Psoas muscle (tissue), 7 donors: ENCODE measurements at regions not wholly inside any gene's neighbourhood (a gene's known extent, or its start where the extent isn't known, plus 50 kb on each side); places are given as distances from the start of the nearest gene placed in this dataset.

Source experiments
- ATAC-seq, 4 donors: fragments of 200-7000 bp; cut with Tn5 transposase; one replicate each; pipeline ENCODE4 v1.9.1; 2020; ENCODE audit warnings: moderate library complexity in 3 of 4, mild to moderate bottlenecking in 2 of 4
- DNase-seq, 2 donors: peaks; one replicate each; pipeline ENCODE4 v3.0.0-alpha.2; 2020
- H3K27ac ChIP-seq: fragments of 200-600 bp; one replicate; pipeline ENCODE4 v1.8.0; 2022
- H3K27me3 ChIP-seq, 3 donors: fragments of 200-600 bp in 1 of 3; one replicate each; pipeline versions ENCODE4 v1.6.1 to v1.8.0; 2013 to 2022; ENCODE audit warnings: low read length in 2 of 3, mild to moderate bottlenecking in 2 of 3, moderate library complexity in 1 of 3; ENCODE audit not compliant: insufficient read depth in 3 of 3
- H3K36me3 ChIP-seq, 2 donors: fragments of 200-600 bp in 1 of 2; one replicate each; pipeline versions ENCODE4 v1.6.1 to v1.8.0; 2013 to 2022; ENCODE audit warnings: low read depth in 1 of 2, mild to moderate bottlenecking in 1 of 2, moderate library complexity in 1 of 2; ENCODE audit not compliant: insufficient read depth in 1 of 2
- H3K4me1 ChIP-seq: fragments of 200-600 bp; one replicate; pipeline ENCODE4 v1.8.0; 2022
- H3K4me3 ChIP-seq: fragments of 200-600 bp; one replicate; pipeline ENCODE4 v1.8.0; 2022; ENCODE audit warnings: mild to moderate bottlenecking
- H3K9me3 ChIP-seq: fragments of 200-600 bp; one replicate; pipeline ENCODE4 v1.8.0; 2022
- WGBS, 3 donors: extraction: QIAGEN DNeasy Blood & Tissue Kit; methylation state at CpG; one replicate each; pipeline versions ENCODE4 v1.1.6 to v1.1.7; 2013; 5-methylcytosine and 5-hydroxymethylcytosine counted together
- intact Hi-C, 2 donors: fragments of 100-400 bp; cut with DNase I; formaldehyde crosslinking; loops; one replicate each; pipeline versions ENCODE4 v1.11.0 to v1.14.2; 2022
- TF ChIP-seq, protein P1 (sequence below): fragments of 200-600 bp; IDR thresholded peaks from one replicate; pipeline ENCODE4 v1.8.0; 2022; ENCODE audit warnings: antibody characterized with exemption
- donor health status: healthy with polysubstance abuse.
- donor health status: DM: no; HTN: no; CAD: no; lungs with moderate emphysema.
- donor health status: Bipolar disorder and iron deficiency.
- donor health status: healthy.
- donor health status: DM: yes; HTN: yes; CAD: no.
- donor health status: DM: no; HTN: no; CAD: no.
- donor health status: DM: yes; HTN: yes; CAD: no.

- no peak overlapping the region for H3K27ac ChIP-seq
- TF ChIP-seq, protein P1, sequence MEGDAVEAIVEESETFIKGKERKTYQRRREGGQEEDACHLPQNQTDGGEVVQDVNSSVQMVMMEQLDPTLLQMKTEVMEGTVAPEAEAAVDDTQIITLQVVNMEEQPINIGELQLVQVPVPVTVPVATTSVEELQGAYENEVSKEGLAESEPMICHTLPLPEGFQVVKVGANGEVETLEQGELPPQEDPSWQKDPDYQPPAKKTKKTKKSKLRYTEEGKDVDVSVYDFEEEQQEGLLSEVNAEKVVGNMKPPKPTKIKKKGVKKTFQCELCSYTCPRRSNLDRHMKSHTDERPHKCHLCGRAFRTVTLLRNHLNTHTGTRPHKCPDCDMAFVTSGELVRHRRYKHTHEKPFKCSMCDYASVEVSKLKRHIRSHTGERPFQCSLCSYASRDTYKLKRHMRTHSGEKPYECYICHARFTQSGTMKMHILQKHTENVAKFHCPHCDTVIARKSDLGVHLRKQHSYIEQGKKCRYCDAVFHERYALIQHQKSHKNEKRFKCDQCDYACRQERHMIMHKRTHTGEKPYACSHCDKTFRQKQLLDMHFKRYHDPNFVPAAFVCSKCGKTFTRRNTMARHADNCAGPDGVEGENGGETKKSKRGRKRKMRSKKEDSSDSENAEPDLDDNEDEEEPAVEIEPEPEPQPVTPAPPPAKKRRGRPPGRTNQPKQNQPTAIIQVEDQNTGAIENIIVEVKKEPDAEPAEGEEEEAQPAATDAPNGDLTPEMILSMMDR = no peak
- H3K9me3 ChIP-seq = peaks cover 12% of the 10 kb centered on the region
- WGBS, 3 donors = 40 to 96% (median 92%) methylated on average over 1 of the region's 1 CpG
- no peaks in the 10 kb centered on the region for H3K27me3 ChIP-seq
- DNase-seq (no peak), ATAC-seq (no peak)
- H3K36me3 ChIP-seq = no peaks in the 10 kb centered on the region
- H3K4me1 ChIP-seq = no peaks in the 10 kb centered on the region
- intact Hi-C loops = no loop called here
- no peak overlapping the region for H3K4me3 ChIP-seq
Measured at GRCh38 chr6:165864925-165865324, 201.9 kb upstream of the PDE10A start.

- TF ChIP-seq, protein P1 = no peak
- no peaks in the 10 kb centered on the region for H3K27me3 ChIP-seq
- no peak overlapping the region for H3K4me3 ChIP-seq
- intact Hi-C loops = no loop called here
- H3K9me3 ChIP-seq = peaks cover 5% of the 10 kb centered on the region
- H3K4me1 ChIP-seq = no peaks in the 10 kb centered on the region
- no peaks in the 10 kb centered on the region for H3K36me3 ChIP-seq
- ATAC-seq = no peak
- no peak overlapping the region for H3K27ac ChIP-seq
- no peak for DNase-seq
Measured at GRCh38 chr6:165864218-165864617, 201.2 kb upstream of the PDE10A start.

DNA sequence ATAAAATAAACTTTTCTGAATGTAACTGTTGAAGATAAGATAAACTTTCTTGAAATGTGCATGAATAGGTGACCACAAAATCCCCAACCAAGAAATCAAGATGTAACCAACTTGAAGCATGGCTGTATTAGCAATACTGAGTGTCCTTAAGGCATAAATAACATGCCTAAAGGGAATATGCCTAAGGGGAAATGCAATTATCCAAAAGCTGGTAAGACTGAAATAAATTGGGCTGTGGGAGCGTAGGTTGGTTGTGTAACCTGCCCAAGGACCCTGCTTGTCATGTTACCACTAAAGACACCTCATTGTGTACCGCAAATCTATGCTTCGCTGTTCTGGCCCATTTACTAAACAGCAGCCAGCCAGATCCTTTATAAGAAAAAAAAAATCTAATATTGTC lies 200.8 kb upstream of the PDE10A start:
- no peaks in the 10 kb centered on the region for H3K36me3 ChIP-seq
- ATAC-seq (no peak), DNase-seq (no peak)
- no peaks in the 10 kb centered on the region for H3K27me3 ChIP-seq
- WGBS, 3 donors = 64 to 85% (median 79%) methylated on average over 3 of the region's 3 CpGs
- TF ChIP-seq, protein P1 = no peak
- intact Hi-C loops = no loop called here
- no peak overlapping the region for H3K27ac ChIP-seq
- no peaks in the 10 kb centered on the region for H3K4me1 ChIP-seq
- H3K4me3 ChIP-seq = no peak overlapping the region
- peaks cover under 1% of the 10 kb centered on the region for H3K9me3 ChIP-seq

DNA sequence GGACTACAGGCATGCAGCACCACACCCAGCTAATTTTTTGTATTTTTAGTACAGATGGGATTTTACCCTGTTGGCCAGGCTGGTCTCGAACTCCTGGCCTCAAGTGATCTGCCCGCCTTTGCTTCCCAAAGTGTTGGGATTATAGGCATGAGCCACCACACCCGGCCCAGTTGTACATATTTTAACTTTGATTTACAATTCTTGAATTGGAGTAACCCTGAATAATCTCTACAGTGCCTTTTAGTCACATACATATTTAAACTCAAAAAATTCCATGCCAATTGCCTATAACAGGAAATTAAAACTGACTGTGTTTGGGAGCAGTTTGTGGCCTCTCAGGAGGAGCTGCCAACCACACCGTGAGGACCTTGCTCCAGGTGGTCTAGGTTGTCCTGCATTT lies 199.8 kb upstream of the PDE10A start:
- DNase-seq (no peak), ATAC-seq (no peak)
- Histone ChIP-seq H3K27ac (no peak overlapping the region), H3K9me3 (no peaks in the 10 kb centered on the region), H3K4me1 (no peaks in the 10 kb centered on the region), H3K36me3 (no peaks in the 10 kb centered on the region), H3K4me3 (no peak overlapping the region), H3K27me3 (no peaks in the 10 kb centered on the region)
- intact Hi-C loops = no loop called here
- TF ChIP-seq, protein P1 = no peak
- WGBS, 3 donors = 76 to 78% (median 78%) methylated on average over 3 to 4 of the region's 4 CpGs

- Histone ChIP-seq H3K36me3 (no peaks in the 10 kb centered on the region), H3K4me3 (no peak overlapping the region), H3K27ac (no peak overlapping the region), H3K9me3 (no peaks in the 10 kb centered on the region), H3K27me3 (peaks cover 0 to 2% (median 0%) of the 10 kb centered on the region in 3 donors), H3K4me1 (no peaks in the 10 kb centered on the region)
- DNase-seq (no peak), ATAC-seq (no peak)
- intact Hi-C loops = no loop called here
- WGBS, 3 donors = 70 to 75% (median 73%) methylated on average over 6 of the region's 6 CpGs
- TF ChIP-seq, protein P1 = no peak
Measured at GRCh38 chr6:165861226-165861625, 198.2 kb upstream of the PDE10A start.
